ENCODE measurements at regions not wholly inside any gene's neighbourhood (a gene's known extent, or its start where the extent isn't known, plus 50 kb on each side); places are given as distances from the start of the nearest gene placed in this dataset.
"Not testable (repeated sequence)": the region's sequence is repeated elsewhere in the genome, so short reads cannot be mapped to it uniquely, and the experiment has no call there.

DNA sequence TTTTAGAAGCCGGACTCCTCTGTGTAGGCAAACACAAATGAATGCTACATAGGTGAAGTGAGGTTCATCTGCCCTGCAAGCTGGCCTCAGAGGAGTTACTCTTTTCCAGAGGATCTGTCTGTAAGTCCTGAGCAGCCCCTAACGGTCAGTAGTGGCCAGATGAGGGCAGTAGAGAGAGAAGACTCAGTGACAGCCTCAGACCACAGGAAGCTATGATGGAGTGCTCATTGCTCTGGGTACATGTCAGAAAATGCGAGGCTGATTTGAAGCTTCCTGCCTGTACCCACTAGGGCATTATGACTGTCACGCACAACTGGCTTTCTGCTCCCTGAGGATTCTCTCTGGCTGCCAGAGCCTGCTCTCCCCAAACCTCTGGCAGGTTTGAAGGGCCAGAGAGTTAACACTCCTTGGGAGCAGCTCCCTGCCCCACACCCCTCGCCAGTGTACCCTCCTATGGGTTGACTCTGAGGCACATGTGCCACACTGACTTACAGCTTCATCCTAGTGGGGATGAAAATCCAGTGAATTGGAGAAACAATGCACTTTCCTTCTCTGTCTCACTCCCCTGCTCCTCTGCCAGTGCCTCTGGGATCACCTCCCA, 141.5 kb downstream of the GABRG2 start:
- DNase-seq (ENCODE audit: low spot score), result no peak

DNA sequence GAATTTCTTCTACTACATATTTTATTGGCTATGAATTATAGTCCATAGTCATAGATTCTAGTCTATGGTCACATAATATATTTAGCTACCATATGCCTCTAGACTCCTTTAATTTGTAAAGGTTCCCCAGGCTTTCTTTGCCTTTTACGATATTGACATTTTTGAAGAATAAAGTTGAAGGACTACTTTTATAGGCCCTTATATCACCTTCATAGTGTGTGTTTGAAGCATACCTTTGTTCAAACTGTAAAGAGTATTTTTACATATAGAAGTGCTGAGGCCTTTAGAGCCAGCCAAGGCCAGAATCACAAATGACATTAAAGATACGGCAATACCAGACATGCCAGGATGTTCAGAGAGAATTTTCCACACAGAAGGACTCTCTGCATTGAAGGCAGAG, 147.0 kb downstream of the GABRG2 start:
- no peak for DNase-seq (ENCODE audit: low spot score)

DNA sequence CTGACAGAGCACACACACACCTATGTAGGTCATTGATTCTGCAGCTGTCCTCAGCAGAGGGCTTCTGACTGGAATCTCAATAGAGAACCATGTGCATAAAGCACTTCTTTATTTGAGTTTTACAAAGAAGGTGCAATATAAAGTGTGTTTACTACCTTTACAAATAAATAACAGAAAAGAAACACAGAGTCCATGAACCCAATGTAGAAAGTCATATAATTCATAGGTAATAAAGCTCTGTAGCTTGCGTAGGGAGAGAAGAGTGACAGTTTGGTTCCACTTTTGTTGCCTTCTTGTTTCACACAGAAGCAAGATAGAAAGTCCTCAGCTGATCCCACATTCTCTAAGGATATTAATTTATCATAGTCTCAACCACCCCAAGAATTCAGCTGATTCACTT, 149.5 kb downstream of the GABRG2 start:
- DNase-seq (ENCODE audit: low spot score), result no peak

DNA sequence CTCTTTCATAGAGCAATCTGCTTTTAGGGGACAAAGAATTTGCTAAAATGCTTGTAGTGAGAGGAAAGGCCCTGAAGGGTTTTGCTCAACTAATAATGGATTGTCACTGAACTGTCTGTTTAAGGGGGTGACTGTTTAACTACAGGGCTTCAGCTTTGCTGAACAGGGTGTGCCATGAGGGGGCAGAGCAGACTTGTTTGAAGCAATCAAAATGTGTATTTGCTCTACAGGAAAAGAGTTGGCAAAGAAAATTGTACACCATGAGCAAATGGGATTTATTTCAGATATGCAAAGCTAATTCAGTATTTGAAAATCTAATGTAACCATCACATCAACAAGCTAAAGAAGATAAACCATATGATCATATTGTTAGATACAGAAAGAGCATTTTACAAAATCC, 154.3 kb downstream of the GABRG2 start:
- DNase-seq (ENCODE audit: low spot score), result no peak

DNA sequence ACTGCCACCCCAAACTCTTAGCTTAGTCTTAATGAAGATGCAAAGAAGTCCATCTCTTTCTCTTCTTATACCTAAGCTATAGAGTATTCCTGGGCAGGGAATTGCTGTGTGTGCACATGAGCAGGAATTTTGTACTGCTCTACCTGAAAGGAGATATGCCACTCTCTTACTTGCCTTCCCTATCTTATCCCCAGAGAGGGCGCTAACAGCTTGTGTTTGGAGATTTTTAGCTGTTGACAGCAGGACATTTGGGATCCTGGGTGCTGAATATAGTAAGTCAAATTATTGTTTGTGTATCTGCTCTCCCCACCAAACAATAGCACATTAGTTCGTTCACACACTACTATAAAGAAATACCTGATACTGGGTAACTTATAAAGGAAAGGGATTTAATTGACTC, 159.5 kb downstream of the GABRG2 start:
- DNase-seq (ENCODE audit: low spot score), result no peak

DNA sequence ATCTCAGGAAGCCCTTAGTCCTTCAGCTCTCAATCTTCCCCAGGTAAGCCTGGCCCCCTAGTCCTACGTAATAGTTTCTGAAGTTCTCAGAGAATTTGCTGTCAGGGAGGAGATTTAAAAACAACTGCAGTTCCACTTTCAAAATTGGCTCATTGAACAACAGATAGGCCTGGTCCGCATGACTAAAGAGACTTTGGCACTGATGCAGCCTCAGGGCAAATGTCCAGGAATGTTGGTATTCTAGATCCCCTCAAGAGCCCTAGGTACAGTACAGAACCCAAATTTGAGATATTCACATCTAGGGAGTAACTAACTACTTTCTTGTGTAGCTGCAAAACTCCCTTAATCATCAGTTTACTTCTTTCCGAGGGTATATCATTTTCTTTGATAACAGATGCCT, 162.8 kb downstream of the GABRG2 start:
- DNase-seq (ENCODE audit: low spot score), result no peak

DNA sequence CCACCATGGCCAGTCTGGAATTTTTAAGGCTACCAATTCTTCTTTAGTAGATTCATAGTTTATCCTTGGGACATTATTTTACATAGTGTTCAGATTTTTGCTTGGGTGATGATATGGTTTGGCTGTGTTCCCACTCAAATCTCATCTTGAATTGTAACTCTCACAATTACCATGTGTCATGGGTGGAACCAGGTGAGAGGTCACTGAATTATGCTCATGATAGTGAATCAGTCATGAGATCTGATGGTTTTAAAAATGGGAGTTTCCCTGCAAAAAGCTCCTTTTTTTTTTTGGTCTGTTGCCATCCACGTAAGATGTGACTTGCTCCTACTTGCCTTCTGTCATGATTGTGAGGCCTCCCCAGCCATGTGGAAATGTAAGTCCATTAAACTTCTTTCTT, 163.9 kb downstream of the GABRG2 start:
- no peak for DNase-seq (ENCODE audit: low spot score)

DNA sequence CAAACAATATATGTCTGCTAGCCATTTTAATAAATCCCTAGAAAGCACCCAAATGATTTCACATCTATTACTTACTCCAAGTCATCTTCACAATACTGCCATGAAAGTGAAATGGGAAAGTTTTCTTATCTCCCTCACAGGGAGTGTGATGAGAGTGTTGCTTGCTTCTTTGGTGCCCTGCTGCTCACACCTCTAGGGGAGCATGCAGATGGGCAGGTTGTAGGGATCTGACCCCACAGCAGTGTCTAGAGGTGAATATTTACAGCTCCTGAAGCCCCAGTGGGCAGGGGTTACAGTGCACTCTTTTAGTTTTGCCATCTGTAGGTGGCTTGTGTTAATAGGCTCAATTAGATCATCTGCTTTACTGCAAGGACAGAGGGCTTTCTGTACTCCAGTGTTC, 173.2 kb downstream of the GABRG2 start:
- DNase-seq (ENCODE audit: low spot score), result no peak

DNA sequence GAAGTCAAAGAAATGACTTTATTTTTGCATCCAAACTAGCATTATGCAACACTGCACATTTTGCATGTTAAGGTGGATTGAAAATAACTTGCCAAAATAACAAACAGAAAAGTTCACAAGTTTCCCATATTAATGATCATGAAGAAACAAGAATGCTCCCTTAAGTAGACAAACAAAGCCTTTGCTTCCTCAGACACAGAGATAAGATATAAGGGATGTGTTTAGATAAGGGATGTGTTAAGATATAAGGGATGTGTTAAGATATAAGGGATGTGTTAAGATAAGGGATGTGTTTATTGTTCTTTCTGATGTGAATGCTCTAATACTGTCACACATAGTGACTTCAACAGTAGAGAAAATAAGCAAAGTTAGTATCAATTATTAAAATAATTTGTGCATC, 174.8 kb downstream of the GABRG2 start:
- DNase-seq (ENCODE audit: low spot score), result no peak

DNA sequence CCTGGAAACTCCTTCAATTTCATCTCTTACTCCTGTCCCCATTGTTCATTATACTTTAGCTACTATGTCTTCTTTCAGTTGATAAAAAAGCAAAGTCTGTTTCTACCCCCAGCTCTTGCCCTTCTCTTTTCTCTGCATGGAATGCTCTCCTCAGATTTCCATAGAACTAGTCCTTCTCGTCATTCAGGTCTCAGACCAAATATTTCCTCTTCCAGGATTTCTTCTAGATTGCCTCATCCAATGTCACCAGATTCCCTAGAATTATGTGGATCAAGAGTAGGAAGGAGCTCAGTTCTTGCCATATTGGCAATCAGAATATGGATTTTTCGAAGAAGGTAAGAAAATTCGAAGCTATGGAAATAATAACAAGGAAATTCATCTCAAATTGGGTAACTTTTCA, 176.1 kb downstream of the GABRG2 start:
- DNase-seq (ENCODE audit: low spot score), result no peak

DNA sequence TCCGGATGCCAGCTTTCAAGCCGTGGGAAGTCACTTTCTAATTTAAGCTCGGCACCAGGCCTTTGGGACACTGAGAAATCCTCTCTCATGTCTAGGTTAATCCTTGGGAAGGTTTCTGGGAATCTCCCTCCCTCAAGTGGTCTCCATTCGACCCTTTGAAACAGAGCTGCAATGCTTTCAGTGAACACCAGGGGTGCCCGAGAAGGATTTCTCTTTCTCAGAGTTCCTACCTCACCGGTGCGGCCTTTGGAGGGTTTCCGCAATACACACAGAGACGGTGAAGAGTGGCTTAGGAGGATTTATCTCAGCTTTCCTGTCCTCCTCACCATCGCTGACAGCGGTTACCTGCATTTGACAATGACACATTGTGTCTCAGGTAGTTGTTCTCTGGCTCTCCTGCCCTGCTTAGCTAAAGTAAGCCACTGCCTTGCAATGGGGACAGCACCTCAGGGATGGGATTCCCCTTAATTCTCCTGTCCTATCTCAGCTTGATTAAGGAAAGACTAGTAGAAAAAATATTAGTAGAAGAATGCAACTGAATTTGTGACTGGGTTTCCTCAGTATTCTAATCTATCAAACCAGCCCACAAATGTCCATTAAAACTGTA, 180.6 kb downstream of the GABRG2 start:
- no peak for DNase-seq (ENCODE audit: low spot score)

DNA sequence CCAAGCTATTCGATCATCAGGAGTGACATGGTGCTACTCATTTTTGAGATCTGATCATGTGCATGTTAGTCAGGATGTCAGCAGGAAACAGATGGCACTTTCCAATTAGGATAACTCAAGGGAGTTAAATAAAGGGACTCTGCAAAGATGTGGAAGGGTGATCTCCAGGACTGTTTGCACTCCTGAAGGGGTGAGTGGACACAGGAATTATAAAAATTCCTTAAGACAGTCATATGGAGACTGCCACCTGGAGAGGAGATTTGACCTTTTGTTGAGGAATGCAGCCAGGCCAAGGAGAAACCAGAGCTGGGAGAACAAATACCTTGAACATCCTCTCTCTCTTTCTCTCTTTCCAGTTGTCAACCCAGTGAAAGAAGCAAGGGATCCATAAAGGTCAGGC, 189.1 kb downstream of the GABRG2 start:
- no peak for DNase-seq (ENCODE audit: low spot score)

DNA sequence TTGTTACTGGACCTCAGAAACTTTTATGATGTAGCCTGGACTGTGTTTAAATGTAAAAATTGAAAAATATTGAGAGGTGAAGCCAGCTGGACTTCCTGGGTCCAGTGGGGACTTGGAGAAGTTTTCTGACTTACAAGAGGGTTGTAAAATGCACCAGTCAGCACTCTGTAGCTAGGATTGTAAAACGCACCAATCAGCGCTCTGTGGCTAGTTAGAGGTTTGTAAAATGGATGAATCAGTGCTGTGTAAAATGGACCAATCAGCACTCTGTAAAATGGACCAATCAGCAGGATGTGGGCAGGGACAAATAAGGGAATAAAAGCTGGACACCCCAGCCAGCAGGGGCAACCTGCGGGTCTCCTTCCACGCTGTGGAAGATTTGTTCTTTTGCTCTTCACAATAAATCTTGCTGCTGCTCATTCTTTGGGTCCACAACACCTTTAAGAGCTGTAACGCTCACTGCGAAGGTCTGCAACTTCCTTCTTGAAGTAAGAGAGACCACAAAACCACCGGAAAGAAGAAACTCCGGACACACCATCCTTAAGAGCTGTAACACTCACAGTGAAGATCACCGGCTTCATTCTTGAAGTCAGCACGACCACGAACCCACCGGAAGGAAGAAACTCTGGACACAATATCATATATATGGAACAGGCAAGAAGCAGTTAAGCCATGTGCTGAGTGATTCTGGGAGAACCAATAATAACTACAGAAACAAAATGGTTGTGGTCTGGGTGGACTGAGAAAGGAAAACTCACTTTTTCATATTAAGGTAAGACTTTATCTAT, 201.3 kb downstream of the GABRG2 start:
- no peak for DNase-seq (ENCODE audit: low spot score)

DNA sequence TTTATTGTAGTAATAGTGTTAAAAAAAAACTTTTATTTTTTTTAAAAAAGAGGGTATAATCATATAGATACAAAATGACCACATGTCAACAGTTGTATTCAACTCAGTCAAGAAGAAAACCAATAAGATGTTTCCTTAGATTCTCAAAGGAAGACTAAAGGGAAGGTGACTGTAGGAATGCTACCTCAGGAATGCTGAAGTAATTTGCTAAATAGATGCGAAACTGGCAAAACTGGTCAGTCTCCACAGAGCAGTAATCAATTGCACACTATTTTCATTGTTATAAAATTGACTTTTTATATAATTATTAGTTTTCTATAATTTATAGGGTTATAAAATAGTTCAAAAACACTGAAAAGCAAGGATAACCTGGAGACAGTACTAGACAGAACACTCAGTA, 204.8 kb downstream of the GABRG2 start:
- no peak for DNase-seq (ENCODE audit: low spot score)

DNA sequence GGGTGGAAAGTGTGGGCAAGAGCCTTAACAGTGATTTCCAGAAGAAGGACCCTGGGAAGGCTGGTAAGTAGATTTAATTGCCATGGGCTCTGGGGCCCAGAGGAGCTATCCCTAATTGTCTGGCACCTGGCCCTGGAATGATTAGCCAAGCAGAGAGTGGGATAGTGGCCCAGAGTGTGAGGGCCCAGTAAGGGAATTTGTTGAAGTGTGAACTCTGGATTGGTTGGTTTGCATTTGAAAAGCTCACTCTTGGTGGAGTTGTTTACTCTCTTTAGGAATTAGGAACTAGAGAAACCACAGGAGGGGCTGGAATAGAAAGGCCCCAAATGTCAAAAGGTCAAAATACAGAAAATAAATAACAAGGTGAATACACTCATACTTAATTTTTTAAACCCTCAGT, 207.1 kb downstream of the GABRG2 start:
- DNase-seq (ENCODE audit: low spot score), result no peak

DNA sequence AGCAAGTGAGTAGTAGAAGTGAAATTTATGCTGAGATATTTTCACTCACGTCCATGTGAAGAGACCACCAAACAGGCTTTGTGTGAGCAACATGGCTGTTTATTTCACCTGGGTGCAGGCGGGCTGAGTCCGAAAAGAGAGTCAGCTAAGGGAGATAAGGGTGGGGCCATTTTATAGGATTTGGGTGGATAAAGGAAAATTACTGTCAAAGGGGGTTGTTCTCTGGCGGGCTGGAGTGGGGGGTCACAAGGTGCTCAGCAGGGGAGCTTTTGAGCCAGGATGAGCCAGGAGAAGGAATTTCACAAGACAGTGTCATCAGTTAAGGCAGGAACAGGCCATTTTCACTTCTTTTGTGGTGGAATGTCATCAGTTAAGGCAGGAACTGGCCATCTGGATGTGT, 207.8 kb downstream of the GABRG2 start:
- DNase-seq (ENCODE audit: low spot score), result not testable (repeated sequence)

DNA sequence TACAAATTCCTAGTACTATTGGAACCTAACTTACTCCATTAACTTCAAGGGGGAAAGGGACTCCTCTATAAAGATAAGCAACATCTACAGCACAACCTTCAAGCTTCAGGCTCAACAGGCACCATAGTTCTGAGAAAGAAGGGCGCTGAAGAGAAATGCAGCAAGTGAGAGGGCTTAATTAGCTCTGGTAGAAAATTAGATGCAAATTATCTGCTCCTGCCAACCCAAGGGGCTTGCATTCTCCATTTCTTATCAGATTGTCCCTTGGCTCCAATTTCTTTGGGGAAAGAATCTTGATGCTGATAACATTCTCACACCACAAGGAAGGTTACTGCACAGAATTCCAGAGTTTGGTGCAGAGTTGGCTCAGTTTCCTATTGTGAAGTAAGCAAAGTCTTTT, 214.6 kb downstream of the GABRG2 start:
- no peak for DNase-seq (ENCODE audit: low spot score)

DNA sequence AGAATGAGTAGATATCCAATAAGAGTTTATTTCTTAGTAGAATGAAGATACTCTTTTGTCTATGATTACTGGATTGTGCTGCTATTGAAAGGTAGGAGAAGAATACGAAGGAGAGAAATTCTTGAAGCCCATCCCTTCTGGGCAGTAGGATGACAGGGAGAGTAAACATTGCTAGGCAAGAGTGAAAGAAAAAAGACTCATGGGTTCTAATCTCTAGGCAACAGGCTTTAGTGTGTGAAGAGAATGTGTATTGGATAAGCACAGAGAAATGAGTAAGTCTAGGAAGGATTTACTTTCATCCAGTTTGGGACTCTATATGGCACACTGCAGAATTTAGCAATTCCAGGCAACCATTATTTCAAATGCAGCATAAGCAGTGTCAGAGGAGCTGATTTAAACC, 216.0 kb downstream of the GABRG2 start:
- DNase-seq (ENCODE audit: low spot score), result no peak

DNA sequence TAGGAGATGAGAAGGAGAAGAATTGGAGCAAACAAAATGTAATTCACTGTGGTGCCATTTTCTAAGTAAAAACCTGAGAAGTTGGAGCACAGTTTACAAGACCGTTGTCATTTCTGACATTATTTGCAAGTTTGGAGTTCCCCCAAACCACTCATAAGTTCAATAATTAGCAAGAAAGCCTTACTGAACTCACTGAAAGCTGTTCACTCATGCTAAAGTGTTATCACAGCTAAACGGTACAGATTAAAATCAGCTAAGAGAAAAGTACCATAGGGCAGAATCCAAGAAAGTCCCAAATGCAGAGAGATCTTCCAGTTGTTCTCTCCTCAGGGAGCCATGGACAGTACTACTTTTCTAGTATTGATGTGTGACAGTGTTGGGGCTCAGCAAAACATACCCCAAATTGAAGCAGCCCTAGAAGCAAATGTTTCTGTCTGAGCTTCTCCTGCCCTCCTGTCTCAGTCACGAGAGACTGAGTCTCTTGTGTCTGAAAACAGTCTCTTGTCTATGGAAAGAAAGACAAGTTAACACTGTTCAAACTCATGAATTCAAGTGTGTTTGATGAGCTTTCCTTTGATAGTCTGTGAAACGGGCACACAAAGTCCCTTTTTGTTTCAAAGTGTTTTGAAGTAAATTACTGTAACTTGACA, 221.2 kb downstream of the GABRG2 start:
- DNase-seq (ENCODE audit: low spot score), result no peak

DNA sequence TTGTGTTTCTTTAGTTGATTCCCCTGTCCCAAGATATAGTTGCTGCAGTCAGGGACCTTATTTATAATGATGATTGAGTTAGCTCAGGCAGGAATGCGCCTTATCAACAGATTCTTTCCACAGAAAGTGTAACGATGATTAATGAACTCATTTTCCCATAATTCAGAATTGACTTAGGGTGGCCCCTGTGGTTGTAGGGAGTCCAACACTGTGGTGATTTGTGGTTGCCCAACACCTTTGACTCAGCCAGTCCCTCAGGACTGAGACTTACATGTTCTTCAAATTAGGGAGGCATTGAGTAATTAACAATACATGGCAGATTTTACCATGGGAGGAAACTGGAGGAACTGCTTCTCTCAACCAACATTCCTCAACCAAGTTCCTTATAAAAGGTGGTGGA, 221.9 kb downstream of the GABRG2 start:
- DNase-seq (ENCODE audit: low spot score), result no peak

DNA sequence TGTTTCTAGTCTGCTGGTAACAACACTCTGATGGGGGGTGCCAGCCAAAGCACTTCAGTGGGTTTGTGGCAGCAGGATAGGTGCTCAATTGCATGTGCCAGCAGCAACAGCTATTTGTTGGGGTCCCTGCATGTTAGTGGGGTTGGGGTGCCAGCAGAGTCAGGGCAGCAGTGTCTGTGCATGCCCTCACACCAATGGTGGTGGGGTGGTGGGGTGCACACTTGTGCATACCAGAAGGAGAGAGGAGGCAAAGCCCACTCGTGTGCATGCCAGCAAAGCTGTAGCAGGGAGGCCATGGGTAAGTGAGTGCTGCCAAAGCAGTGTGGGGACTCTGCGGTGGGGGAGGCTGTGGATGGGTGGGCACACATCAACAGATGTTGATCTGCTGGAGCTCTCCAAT, 232.2 kb downstream of the GABRG2 start:
- no peak for DNase-seq (ENCODE audit: low spot score)

DNA sequence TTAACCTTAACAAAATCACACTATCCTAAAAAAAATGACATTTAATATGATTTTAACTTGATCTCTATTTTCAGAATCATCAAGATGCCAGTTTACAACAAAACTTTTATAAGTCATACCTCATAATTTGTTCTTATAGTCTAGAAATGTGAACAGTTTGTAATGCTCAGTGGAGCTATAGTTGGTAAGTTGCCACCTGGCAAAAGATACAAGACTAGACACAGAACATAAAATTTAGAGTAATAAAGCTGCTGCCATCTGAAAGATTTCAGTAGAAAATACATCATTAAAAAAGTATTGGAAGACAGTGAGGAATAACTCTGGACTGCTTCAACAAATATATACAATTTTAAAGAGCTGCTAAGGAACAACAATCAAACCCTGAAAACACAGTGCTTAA, 233.8 kb downstream of the GABRG2 start:
- DNase-seq (ENCODE audit: low spot score), result no peak

DNA sequence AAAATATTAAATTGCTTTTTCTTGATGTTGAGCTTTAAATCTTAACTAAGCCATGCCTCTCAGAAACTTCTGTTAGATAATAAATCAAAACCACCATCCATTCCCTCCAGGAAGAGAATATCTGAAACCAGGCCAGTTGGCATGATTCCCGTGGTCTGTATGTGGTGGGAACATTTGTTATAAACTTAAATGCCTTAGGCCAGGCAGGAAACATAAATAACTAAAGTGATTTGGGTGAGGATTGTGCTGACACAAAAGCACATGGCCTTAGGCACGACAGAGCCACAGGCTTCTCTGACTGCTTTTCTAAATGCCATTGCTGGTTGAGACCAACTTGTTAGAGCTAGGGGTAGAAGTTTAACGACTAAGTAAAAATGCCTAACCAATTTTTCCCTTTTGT, 255.9 kb downstream of the GABRG2 start:
- DNase-seq (ENCODE audit: low spot score), result no peak
